ENCODE measurements at regions not wholly inside any gene's neighbourhood (a gene's known extent, or its start where the extent isn't known, plus 50 kb on each side); places are given as distances from the start of the nearest gene placed in this dataset.

- no peak overlapping the region for H3K9ac ChIP-seq (ENCODE audit: low read depth in 1 of 2, low read length in 2 of 2)
- TF ChIP-seq ATF3 (IDR thresholded peaks at IDR 0.05) = no peak
- TF ChIP-seq SP1 (IDR thresholded peaks at IDR 0.05) = no peak
- no peak for TF ChIP-seq HNF4G (IDR thresholded peaks at IDR 0.05)
- no peak for TF ChIP-seq ZBTB33 (IDR thresholded peaks at IDR 0.05)
- TF ChIP-seq TAF1 (conservative IDR thresholded peaks at IDR 0.05) = no peak
- no peak for TF ChIP-seq REST (IDR thresholded peaks at IDR 0.05)
- no peak for TF ChIP-seq CTCF (IDR thresholded peaks at IDR 0.05; ENCODE audit: low read depth, low read length, missing input control)
- TF ChIP-seq FOXA1 (IDR thresholded peaks at IDR 0.05) = no peak
- TF ChIP-seq HNF4A (conservative IDR thresholded peaks at IDR 0.05) = no peak
- TF ChIP-seq NR2F2 (IDR thresholded peaks at IDR 0.05) = no peak
- TF ChIP-seq YY1 (IDR thresholded peaks at IDR 0.05) = no peak
- TF ChIP-seq JUND (IDR thresholded peaks at IDR 0.05) = no peak
- no peak for TF ChIP-seq EGR1 (IDR thresholded peaks at IDR 0.05; ENCODE audit: low read depth in 2 of 2)
Observed at GRCh38 chr17:72177738-72178137, 56.9 kb downstream of the SOX9 start.

GRCh38 chr17:72182371-72182873 is 61.6 kb downstream of the SOX9 start:
- no peak for DNase-seq (ENCODE audit: low spot score)
- 35% methylated on average over 2 of the region's 2 CpGs for WGBS
- TF ChIP-seq MAX (IDR thresholded peaks at IDR 0.05) (no peak), FOXA2 (IDR thresholded peaks at IDR 0.05) (no peak), TAF1 (conservative IDR thresholded peaks at IDR 0.05) (no peak), HNF4G (IDR thresholded peaks at IDR 0.05) (no peak), GABPA (IDR thresholded peaks at IDR 0.05 in 1 of 2, conservative IDR thresholded peaks at IDR 0.05 in 1 of 2) (no peak), RXRA (IDR thresholded peaks at IDR 0.05) (no peak), ATF3 (IDR thresholded peaks at IDR 0.05) (no peak), RAD21 (IDR thresholded peaks at IDR 0.05) (no peak), YY1 (IDR thresholded peaks at IDR 0.05) (no peak), REST (IDR thresholded peaks at IDR 0.05) (no peak), NR2F2 (IDR thresholded peaks at IDR 0.05) (no peak), JUND (IDR thresholded peaks at IDR 0.05) (no peak)

More at GRCh38 chr17:72177738-72178137, 56.9 kb downstream of the SOX9 start:
- DNase-seq (ENCODE audit: low spot score) = no peak
- H3K27ac ChIP-seq (ENCODE audit: low read depth in 1 of 2, low read length in 2 of 2) = no peak overlapping the region
- H3K4me3 ChIP-seq (ENCODE audit: low read depth in 1 of 3, low read length in 3 of 3) = no peak overlapping the region
- no peaks in the 10 kb centered on the region for H3K9me3 ChIP-seq (ENCODE audit: control insufficient read depth in 4 of 4, low read length in 3 of 4)
- H3K27me3 ChIP-seq (ENCODE audit: control insufficient read depth in 4 of 4, insufficient read depth in 4 of 4, low read length in 3 of 4) = peaks cover 0 to 2% (median 0%) of the 10 kb centered on the region in 4 donors
- WGBS = 79% methylated on average over 2 of the region's 2 CpGs
- H3K4me1 ChIP-seq (ENCODE audit: control insufficient read depth in 4 of 4, insufficient read depth in 4 of 4, low read length in 3 of 4) = peaks cover 0 to 4% (median under 1%) of the 10 kb centered on the region in 4 donors
- no peaks in the 10 kb centered on the region for H3K36me3 ChIP-seq (ENCODE audit: control insufficient read depth in 4 of 4, insufficient read depth in 3 of 4, low read depth in 1 of 4, low read length in 3 of 4)

More at GRCh38 chr17:72182371-72182873, 61.6 kb downstream of the SOX9 start:
- H3K27me3 ChIP-seq (ENCODE audit: control insufficient read depth in 4 of 4, insufficient read depth in 4 of 4, low read length in 3 of 4) = peaks cover 0 to 3% (median 0%) of the 10 kb centered on the region in 4 donors
- no peaks in the 10 kb centered on the region for H3K9me3 ChIP-seq (ENCODE audit: control insufficient read depth in 4 of 4, low read length in 3 of 4)
- peaks cover 7 to 14% (median 11%) of the 10 kb centered on the region in 4 donors for H3K4me1 ChIP-seq (ENCODE audit: control insufficient read depth in 4 of 4, insufficient read depth in 4 of 4, low read length in 3 of 4)
- no peak overlapping the region for H3K9ac ChIP-seq (ENCODE audit: low read depth in 1 of 2, low read length in 2 of 2)
- no peaks in the 10 kb centered on the region for H3K36me3 ChIP-seq (ENCODE audit: control insufficient read depth in 4 of 4, insufficient read depth in 3 of 4, low read depth in 1 of 4, low read length in 3 of 4)
- H3K4me3 ChIP-seq (ENCODE audit: low read depth in 1 of 3, low read length in 3 of 3) = no peak overlapping the region
- H3K27ac ChIP-seq (ENCODE audit: low read depth in 1 of 2, low read length in 2 of 2) = no peak overlapping the region

All from liver (tissue), 8 donors.